ENCODE measurements at regions not wholly inside any gene's neighbourhood (a gene's known extent, or its start where the extent isn't known, plus 50 kb on each side); places are given as distances from the start of the nearest gene placed in this dataset.

DNA sequence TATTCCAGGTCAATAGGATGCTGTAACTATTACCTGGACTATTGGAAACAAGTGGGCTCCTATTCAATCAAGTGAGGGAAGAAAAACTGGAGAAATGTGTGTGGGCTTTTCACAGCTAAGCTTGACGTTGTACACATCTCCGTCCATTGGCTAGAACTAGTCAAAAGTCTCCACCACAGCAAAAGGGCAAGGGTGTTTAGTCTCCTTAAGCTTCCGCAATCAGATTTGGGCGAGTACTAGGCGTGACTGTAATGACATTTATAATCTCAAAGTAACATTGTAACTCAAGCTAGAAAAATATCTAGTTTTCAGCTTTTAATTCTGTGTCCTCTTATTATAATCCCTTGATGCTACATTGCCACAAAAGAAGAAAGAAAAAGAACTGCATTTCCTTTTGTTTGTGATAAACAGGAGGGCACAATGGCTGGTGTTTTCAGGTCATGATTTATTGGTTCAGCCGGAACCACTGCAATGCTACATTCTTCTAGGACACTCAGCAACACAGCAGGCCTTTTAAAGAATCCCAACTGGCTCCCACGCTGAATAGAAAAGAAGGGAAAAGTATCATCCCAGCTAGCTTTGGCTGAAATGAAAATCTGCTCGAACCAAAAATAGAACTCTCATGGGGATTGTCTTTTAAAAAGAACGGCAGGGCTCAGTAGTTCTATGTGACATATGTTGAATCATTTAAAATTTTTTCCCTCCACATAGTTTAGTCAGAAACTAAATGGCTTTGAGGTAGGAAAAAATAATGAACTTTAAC is 387.7 kb downstream of the BTBD3 start:
- peak; percentile 38 for DNase-seq

- peak; percentile 19 for DNase-seq
These were observed 388.4 kb downstream of the BTBD3 start for GRCh38 chr20:12306107-12306506.

DNA sequence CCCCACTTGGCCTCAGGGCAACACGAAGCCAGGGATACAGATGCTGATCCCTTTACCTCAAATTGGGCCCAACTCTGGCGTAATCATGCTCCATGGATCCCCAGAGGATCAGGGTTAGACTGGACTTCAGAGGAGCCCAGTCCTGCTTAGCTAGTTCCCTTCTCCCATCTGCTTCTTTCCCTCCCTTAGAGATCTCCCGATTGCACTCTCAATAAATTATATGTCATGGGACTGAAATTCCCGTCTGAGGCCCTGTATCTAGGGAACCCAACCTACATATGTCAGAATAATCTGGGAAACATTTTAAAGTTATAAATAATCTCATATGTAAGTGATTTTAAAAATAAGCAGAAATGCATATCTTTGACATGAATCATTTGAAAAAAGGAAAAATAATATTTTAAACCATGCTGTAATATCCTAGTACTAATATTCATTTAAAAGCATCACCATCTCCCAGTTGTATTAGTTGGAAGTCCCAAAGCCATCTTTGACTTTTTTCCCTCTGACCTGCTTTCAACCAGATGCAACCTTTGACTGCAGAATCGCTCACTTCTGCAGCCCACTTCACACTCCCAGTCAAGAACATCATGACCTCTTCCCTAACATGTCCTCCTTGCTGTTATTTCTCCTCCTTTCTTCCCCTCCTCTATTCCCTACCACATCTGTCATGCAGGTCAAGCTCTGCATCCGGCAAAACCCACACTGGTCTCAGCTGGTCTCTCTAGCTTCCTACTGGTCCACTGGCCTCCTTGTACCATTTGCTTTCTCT is 393.6 kb downstream of the BTBD3 start:
- peak; percentile 8 for DNase-seq

GRCh38 chr20:12315652-12316051 is 398.0 kb downstream of the BTBD3 start:
- no peak for DNase-seq

DNA sequence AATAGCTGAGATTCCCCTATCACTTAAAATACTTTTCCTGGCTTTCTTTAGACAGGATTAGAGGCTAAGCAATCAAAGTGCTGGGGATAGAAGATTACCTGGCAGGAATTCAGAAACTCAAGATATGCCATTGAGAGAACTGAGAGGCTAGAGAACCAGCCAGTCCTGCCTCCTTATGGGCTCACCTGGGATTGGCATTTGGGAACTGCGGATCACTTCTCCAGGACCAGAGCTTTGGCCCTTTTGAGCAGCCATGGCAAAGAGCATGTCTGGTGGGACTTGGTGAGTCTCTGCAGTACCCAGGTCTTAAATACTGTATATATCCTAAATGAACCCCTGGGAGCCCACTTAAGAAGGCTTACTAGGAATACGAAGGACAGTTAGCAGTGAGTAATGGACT is 399.1 kb downstream of the BTBD3 start:
- no peak for DNase-seq

DNA sequence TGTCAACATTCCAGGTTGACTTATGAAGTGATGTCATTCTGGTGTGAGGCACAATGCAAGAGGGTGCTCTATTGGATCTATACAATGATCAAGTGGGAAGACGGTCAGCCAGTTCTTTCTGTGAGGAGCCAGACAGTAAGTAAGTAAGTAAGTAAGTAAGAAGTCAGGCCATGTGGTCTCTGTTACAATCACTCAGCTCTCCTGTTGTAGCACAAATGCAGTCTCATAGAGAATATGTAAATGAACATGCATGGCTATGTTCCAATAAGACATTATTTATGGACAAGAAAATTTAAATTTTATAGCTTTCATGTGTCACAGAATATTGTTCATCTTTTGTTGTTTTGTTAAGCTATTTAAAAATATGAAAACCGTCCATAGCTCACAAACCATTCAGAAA is 399.7 kb downstream of the BTBD3 start:
- DNase-seq: no peak

- DNase-seq: no peak
These were observed 400.4 kb downstream of the BTBD3 start for GRCh38 chr20:12318043-12318442.

- no peak for DNase-seq
These were observed 404.0 kb downstream of the BTBD3 start for GRCh38 chr20:12321736-12322135.

DNA sequence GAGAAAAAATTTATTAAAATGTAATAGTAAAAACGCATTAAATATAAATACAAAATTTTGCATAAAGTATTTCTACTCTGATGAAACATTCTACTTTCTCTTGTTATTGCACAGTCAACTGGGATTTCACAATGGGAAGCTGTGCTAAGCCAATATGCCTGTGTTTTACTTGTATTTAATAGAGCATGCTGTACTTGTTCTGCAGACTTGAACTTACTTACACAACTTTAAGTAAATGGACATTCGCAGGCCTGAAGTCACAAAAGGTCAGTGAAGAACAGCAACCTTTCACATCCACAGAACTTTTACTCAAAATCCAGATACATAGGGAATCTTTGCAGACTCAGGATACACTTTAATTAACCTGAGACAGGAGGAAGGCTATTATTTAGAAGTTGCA is 409.5 kb downstream of the BTBD3 start:
- no peak for DNase-seq

GRCh38 chr20:12331236-12331635 is 413.5 kb downstream of the BTBD3 start:
- no peak for DNase-seq

DNA sequence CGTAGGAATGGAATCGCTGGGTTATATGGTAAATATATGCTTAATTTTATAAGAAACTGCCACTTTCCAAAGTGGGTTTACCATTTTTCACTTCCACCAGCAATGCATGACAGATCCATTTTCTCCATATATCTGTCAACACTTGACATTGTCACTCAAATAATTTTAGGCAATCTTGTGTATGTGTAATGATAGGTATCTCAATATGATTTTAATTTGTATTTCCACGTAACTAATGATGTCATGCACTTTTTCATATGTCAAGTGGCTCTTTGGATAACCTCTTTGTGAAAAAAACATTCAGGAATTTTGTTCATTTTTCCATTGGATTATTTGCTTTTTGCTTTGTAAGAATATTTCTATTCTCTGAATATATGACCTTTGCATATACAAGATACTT is 419.9 kb downstream of the BTBD3 start:
- DNase-seq: no peak

GRCh38 chr20:12345978-12346377 is 428.3 kb downstream of the BTBD3 start:
- no peak for DNase-seq

DNA sequence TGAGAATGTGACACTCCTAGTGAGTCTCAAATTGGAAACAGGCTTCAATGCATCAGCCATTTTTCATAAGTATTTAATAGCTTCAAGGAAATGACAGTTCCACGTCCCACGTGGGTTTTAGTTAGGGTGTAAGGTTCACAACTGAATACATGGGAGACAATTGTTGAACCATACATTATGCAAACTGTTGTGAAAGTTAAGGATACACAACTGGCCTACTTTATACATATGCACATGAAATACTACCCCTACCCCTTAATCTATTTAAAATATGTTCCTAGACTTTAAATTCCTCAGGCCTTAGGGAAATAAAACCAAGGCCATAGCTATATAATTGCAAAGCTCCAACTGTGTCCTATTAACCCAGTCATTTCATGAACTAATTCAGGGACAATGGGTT is 436.1 kb downstream of the BTBD3 start:
- no peak for DNase-seq

- DNase-seq: no peak
These were observed 437.0 kb downstream of the BTBD3 start for GRCh38 chr20:12354725-12355124.

DNA sequence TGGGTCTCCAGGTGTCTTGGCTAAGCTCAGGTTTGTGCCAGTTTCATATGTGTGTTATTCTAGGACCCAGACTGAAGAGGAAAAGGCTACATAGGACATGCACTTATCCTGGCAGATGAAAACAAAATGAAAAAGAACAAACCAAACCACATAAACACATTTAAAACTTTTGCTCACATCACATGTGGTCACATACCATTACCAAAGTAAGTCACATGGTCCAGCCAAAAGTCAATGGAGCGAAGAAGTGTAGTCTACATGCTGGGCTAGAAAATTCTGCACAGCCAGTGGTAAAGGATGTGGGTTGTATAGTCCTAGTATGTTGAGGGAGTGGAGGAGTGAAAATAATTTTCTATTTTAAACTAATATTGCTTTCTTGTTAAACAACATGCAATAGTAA is 437.5 kb downstream of the BTBD3 start:
- no peak for DNase-seq

GRCh38 chr20:12358006-12358654 is 440.4 kb downstream of the BTBD3 start:
- peak; percentile 5 for DNase-seq

- no peak for DNase-seq
These were observed 440.9 kb downstream of the BTBD3 start for GRCh38 chr20:12358655-12359009.

DNA sequence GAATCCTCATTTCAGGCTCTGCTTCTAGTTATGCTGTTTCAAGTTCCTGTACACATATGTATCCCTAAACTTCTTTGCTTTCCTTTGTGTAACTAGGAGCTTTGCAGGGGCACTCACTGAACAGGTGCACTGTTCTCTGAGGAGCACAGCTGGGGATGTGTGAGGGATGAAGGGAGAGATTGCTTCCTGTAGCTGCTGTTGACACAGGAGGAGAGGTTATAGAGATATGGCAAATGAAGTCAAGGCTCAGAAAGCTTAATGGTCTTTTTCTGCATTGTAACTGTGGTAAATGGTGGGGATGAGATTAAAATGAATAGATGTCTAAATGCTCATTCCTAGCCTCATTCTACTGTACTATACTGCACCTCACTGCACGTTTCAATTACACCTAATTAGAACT is 454.3 kb downstream of the BTBD3 start:
- no peak for DNase-seq

GRCh38 chr20:12372557-12372956 is 454.9 kb downstream of the BTBD3 start:
- no peak for DNase-seq

DNA sequence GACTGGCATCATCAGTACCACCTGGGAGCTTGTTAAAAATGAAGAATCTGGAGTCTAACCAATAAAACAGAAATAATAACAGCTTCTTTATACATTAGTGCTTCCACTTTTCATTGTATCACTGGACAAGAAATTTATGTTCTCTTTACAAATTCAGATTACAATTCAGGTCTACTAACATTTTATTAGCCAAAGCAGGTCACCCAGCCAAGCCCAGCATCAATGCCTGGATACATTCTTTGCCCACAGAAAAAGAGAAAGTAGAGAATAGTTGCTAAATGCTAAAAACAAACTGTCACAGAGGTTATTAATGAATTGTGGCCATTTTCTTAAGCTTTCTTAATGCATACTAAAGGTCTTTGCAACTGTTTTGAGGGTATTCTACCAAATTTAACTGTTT is 458.3 kb downstream of the BTBD3 start:
- DNase-seq: no peak

- peak; percentile 3 for DNase-seq
These were observed 466.1 kb downstream of the BTBD3 start for GRCh38 chr20:12383821-12384220.

GRCh38 chr20:12386821-12387220 is 469.1 kb downstream of the BTBD3 start:
- DNase-seq: no peak

- no peak for DNase-seq
These were observed 473.4 kb downstream of the BTBD3 start for GRCh38 chr20:12391099-12391498.

GRCh38 chr20:12394786-12395185 is 477.1 kb downstream of the BTBD3 start:
- no peak for DNase-seq
